Left ventricle myocardium inferior (tissue), 1 donor: ENCODE measurements at regions not wholly inside any gene's neighbourhood (a gene's known extent, or its start where the extent isn't known, plus 50 kb on each side); places are given as distances from the start of the nearest gene placed in this dataset.

Experiments used
- DNase-seq: peaks from one replicate; pipeline ENCODE4 v3.0.0-alpha.2; 2020
- H3K27ac ChIP-seq: fragments of 200-600 bp; replicated peaks from 2 replicates; pipeline ENCODE4 v1.8.0; 2021
- H3K27me3 ChIP-seq: fragments of 200-600 bp; 2 replicates; pipeline ENCODE4 v1.8.0; 2021; ENCODE audit warnings: low read depth
- H3K36me3 ChIP-seq: fragments of 200-600 bp; 2 replicates; pipeline ENCODE4 v1.8.0; 2021
- H3K4me1 ChIP-seq: fragments of 200-600 bp; 2 replicates; pipeline ENCODE4 v1.8.0; 2021
- H3K4me3 ChIP-seq: fragments of 200-600 bp; 2 replicates; pipeline ENCODE4 v1.8.0; 2021; ENCODE audit warnings: mild to moderate bottlenecking, moderate library complexity
- H3K9me3 ChIP-seq: fragments of 200-600 bp; replicated peaks from 2 replicates; pipeline ENCODE4 v1.8.0; 2021
- intact Hi-C: fragments of 100-400 bp; cut with micrococcal nuclease; formaldehyde crosslinking; loops from one replicate; pipeline ENCODE4 v1.11.0; 2022
- TF ChIP-seq, protein P1 (sequence below): fragments of 200-600 bp; IDR thresholded peaks from 2 replicates; pipeline ENCODE4 v1.8.0; 2021; ENCODE audit warnings: antibody characterized with exemption, mild to moderate bottlenecking, borderline replicate concordance
- donor health status: DM: no; HTN: yes; CAD: no; lungs with severe emphysema.

DNA sequence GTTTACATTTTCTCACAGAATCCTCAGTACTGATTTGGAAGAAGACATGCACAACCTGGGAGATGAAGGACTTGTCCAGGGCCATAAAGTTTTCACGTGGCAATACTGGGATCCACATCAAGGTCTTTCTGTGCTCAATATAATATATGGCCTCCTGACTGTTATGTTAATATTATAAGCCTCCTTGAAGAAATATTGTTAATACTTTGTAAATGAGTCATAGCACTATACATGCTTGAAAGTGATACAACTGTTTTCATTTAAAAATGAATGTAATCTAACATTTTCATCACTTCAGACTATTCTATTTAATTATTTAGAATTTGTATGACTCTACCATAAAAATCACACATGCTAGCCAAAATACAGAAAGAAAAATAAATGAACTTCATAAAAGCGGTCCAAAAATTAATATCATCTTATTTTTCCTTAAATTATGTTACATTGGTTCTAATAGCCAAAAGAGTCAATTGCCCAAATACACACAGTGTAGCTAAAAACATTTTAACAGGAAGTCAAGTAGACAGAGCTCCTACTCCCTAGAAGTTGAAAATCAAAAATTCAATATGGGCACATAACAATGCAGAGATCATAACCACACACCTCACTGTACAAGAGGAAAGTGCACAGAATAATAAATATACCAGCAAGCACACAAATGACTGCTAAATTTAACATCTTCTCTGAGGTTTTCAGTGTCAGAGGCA, 188.0 kb upstream of the HDDC2 start:
- Histone ChIP-seq H3K4me3 (no peak overlapping the region), H3K36me3 (no peaks in the 10 kb centered on the region), H3K27me3 (no peaks in the 10 kb centered on the region), H3K27ac (no peak overlapping the region), H3K4me1 (no peaks in the 10 kb centered on the region), H3K9me3 (no peaks in the 10 kb centered on the region)
- intact Hi-C loops: no loop called here
- TF ChIP-seq, protein P1, sequence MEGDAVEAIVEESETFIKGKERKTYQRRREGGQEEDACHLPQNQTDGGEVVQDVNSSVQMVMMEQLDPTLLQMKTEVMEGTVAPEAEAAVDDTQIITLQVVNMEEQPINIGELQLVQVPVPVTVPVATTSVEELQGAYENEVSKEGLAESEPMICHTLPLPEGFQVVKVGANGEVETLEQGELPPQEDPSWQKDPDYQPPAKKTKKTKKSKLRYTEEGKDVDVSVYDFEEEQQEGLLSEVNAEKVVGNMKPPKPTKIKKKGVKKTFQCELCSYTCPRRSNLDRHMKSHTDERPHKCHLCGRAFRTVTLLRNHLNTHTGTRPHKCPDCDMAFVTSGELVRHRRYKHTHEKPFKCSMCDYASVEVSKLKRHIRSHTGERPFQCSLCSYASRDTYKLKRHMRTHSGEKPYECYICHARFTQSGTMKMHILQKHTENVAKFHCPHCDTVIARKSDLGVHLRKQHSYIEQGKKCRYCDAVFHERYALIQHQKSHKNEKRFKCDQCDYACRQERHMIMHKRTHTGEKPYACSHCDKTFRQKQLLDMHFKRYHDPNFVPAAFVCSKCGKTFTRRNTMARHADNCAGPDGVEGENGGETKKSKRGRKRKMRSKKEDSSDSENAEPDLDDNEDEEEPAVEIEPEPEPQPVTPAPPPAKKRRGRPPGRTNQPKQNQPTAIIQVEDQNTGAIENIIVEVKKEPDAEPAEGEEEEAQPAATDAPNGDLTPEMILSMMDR: no peak
- DNase-seq: no peak

DNA sequence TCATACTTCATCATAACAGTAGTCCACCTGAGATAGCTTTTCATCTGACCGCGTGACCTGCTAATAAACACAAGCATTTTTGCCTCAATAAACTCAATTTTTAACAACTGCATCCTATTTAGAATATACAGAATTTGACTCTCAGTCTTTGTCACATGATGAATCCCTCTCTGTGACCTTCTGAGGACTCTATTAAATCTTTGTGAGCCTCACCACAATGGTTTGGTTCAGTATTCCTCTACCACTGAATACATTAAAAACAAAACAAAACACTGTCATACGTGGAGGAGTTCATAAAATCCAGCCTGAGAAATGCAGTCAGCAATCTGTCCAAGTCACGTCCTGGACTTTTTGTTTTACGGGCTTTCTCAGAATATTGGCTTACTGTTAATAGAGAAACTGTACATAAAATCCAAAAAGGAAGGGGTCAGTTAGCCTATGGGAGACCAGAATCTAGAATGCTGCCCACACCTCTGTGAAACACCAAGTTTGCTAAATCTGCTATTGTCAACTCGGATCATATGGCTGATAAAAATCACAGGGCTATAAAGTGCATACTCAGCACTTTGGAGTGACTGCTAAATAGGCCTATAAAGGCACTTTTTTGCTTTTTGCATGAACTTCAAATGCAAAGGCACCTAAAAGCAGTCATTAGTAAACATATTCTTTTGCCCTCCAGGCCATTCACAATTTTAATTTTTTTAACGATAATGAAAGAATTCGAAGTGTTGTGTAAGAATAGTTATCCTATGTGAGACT, 190.3 kb upstream of the HDDC2 start:
- TF ChIP-seq, protein P1: no peak
- H3K9me3 ChIP-seq: no peaks in the 10 kb centered on the region
- intact Hi-C loops: no loop called here
- H3K36me3 ChIP-seq: no peaks in the 10 kb centered on the region
- H3K4me3 ChIP-seq: no peak overlapping the region
- H3K4me1 ChIP-seq: no peaks in the 10 kb centered on the region
- H3K27ac ChIP-seq: no peak overlapping the region
- no peak for DNase-seq
- no peaks in the 10 kb centered on the region for H3K27me3 ChIP-seq

- Histone ChIP-seq H3K4me3 (no peak overlapping the region), H3K36me3 (no peaks in the 10 kb centered on the region), H3K4me1 (no peaks in the 10 kb centered on the region), H3K27me3 (no peaks in the 10 kb centered on the region), H3K9me3 (no peaks in the 10 kb centered on the region), H3K27ac (no peak overlapping the region)
- DNase-seq: no peak
- intact Hi-C loops: no loop called here
- TF ChIP-seq, protein P1: no peak
Observed at GRCh38 chr6:125498606-125499005, 196.8 kb upstream of the HDDC2 start.

GRCh38 chr6:125499535-125499934, 197.8 kb upstream of the HDDC2 start:
- DNase-seq: no peak
- no peak overlapping the region for H3K27ac ChIP-seq
- intact Hi-C loops: no loop called here
- H3K4me3 ChIP-seq: no peak overlapping the region
- H3K36me3 ChIP-seq: no peaks in the 10 kb centered on the region
- H3K27me3 ChIP-seq: no peaks in the 10 kb centered on the region
- TF ChIP-seq, protein P1: no peak
- no peaks in the 10 kb centered on the region for H3K9me3 ChIP-seq
- H3K4me1 ChIP-seq: no peaks in the 10 kb centered on the region

DNA sequence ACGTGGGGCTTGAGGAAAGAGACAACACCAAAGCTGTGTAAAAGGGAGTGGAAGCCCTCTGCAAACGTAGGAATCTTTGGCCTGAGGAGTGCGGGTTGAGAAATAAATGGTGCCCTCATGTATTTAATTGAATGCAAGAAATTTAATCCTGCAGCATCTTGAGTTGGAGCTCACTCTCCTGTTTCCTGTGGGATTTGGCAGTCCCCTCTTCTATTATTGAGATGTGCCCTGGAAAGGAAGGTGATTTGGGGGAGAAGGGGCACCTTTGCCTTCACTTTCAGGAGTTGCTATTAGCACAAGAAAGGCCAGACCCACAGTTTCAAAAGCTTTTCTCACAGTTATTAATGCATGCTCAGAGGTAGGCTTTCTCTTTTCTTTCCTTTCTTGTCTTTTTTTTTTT, 201.4 kb upstream of the HDDC2 start:
- H3K36me3 ChIP-seq: no peaks in the 10 kb centered on the region
- DNase-seq: no peak
- H3K9me3 ChIP-seq: peaks cover 9% of the 10 kb centered on the region
- H3K27ac ChIP-seq: no peak overlapping the region
- H3K4me1 ChIP-seq: no peaks in the 10 kb centered on the region
- no peaks in the 10 kb centered on the region for H3K27me3 ChIP-seq
- TF ChIP-seq, protein P1: no peak
- intact Hi-C loops: no loop called here
- no peak overlapping the region for H3K4me3 ChIP-seq
